Thyroid gland (tissue), 4 donors: ENCODE measurements at regions not wholly inside any gene's neighbourhood (a gene's known extent, or its start where the extent isn't known, plus 50 kb on each side); places are given as distances from the start of the nearest gene placed in this dataset.

ENCODE experiments used
- DNase-seq, 2 donors: peaks; one replicate each; pipeline ENCODE4 v3.0.0-alpha.2; 2019
- H3K27ac ChIP-seq, 3 donors: fragments of 200-600 bp; sonication (generic); 1 replicate in 2 of 3; 2 replicates in 1 of 3; pipeline ENCODE4 v1.5.1; 2016 to 2019; ENCODE audit warnings: mild to moderate bottlenecking in 1 of 3, moderate library complexity in 1 of 3
- H3K27me3 ChIP-seq: fragments of 200-600 bp; sonication (generic); one replicate; pipeline ENCODE4 v1.5.1; 2019
- H3K36me3 ChIP-seq, 2 donors: fragments of 200-600 bp; sonication (generic); one replicate each; pipeline ENCODE4 v1.5.1; 2016 to 2019
- H3K4me1 ChIP-seq, 2 donors: fragments of 200-600 bp; sonication (generic); one replicate each; pipeline ENCODE4 v1.5.1; 2017 to 2019
- H3K4me3 ChIP-seq, 3 donors: fragments of 200-600 bp; sonication (generic); replicated peaks in 1 of 3; 1 replicate in 2 of 3; 2 replicates in 1 of 3; pipeline ENCODE4 v1.5.1; 2016; ENCODE audit warnings: mild to moderate bottlenecking in 1 of 3
- H3K9me3 ChIP-seq: fragments of 200-600 bp; sonication (generic); one replicate; pipeline ENCODE4 v1.5.1; 2017
- CTCF ChIP-seq, 6 experiments: fragments of 200-600 bp in 3 of 6; fragments of 450-650 bp in 3 of 6; sonication (generic) in 3 of 6; IDR thresholded peaks; one replicate each; pipeline ENCODE4 v1.5.1; 2016 to 2019; ENCODE audit warnings: antibody characterized with exemption in 6 of 6, mild to moderate bottlenecking in 2 of 6, inconsistent platforms in 1 of 6, moderate library complexity in 1 of 6
- POLR2A ChIP-seq, 2 donors: fragments of 450-650 bp; IDR thresholded peaks; one replicate each; pipeline ENCODE4 v1.6.1; 2017; ENCODE audit warnings: antibody characterized with exemption in 2 of 2, mild to moderate bottlenecking in 2 of 2, moderate library complexity in 1 of 2
- WGBS, 2 donors: methylation state at CpG; one replicate each; pipeline ENCODE4 v1.1.5; 2017; 5-methylcytosine and 5-hydroxymethylcytosine counted together
- intact Hi-C: fragments of 100-400 bp; cut with DNase I; formaldehyde crosslinking; loops from one replicate; pipeline ENCODE4 v1.15.1; 2023

GRCh38 chr6:82680192-82680591 is 316.6 kb downstream of the TPBG start:
- Histone ChIP-seq H3K27me3 (no peaks in the 10 kb centered on the region), H3K4me1 (no peaks in the 10 kb centered on the region), H3K27ac (no peak overlapping the region), H3K9me3 (no peaks in the 10 kb centered on the region), H3K4me3 (no peak overlapping the region), H3K36me3 (no peaks in the 10 kb centered on the region)
- no peak for DNase-seq
- 48 to 55% methylated on average over 3 of the region's 3 CpGs for WGBS, 2 donors
- no peak for TF ChIP-seq POLR2A (IDR thresholded peaks at IDR 0.05)
- TF ChIP-seq CTCF (IDR thresholded peaks at IDR 0.05): no peak
- intact Hi-C loops: no loop called here

GRCh38 chr6:82681119-82681714 is 317.6 kb downstream of the TPBG start:
- 79 to 82% methylated on average over 3 of the region's 3 CpGs for WGBS, 2 donors
- Histone ChIP-seq H3K27me3 (no peaks in the 10 kb centered on the region), H3K9me3 (no peaks in the 10 kb centered on the region), H3K36me3 (no peaks in the 10 kb centered on the region), H3K4me1 (no peaks in the 10 kb centered on the region), H3K4me3 (no peak overlapping the region), H3K27ac (no peak overlapping the region)
- DNase-seq: no peak
- intact Hi-C loops: no loop called here
- no peak for TF ChIP-seq POLR2A (IDR thresholded peaks at IDR 0.05)
- no peak for TF ChIP-seq CTCF (IDR thresholded peaks at IDR 0.05)

- TF ChIP-seq POLR2A (IDR thresholded peaks at IDR 0.05): no peak
- TF ChIP-seq CTCF (IDR thresholded peaks at IDR 0.05): no peak
- no peak for DNase-seq
- Histone ChIP-seq H3K9me3 (no peaks in the 10 kb centered on the region), H3K36me3 (no peaks in the 10 kb centered on the region), H3K27me3 (no peaks in the 10 kb centered on the region), H3K4me3 (no peak overlapping the region), H3K4me1 (no peaks in the 10 kb centered on the region), H3K27ac (no peak overlapping the region)
- WGBS, 2 donors: 74 to 80% methylated on average over 3 of the region's 3 CpGs
- intact Hi-C loops: no loop called here
Measured at GRCh38 chr6:82686719-82687118, 323.1 kb downstream of the TPBG start.

GRCh38 chr6:82687855-82688254 is 324.2 kb downstream of the TPBG start:
- H3K4me1 ChIP-seq: no peaks in the 10 kb centered on the region
- H3K27ac ChIP-seq: no peak overlapping the region
- TF ChIP-seq CTCF (IDR thresholded peaks at IDR 0.05) (no peak), POLR2A (IDR thresholded peaks at IDR 0.05) (no peak)
- intact Hi-C loops: no loop called here
- H3K9me3 ChIP-seq: no peaks in the 10 kb centered on the region
- no peak for DNase-seq
- no peaks in the 10 kb centered on the region for H3K36me3 ChIP-seq
- H3K27me3 ChIP-seq: no peaks in the 10 kb centered on the region
- WGBS, 2 donors: 78 to 90% methylated on average over 7 of the region's 7 CpGs
- no peak overlapping the region for H3K4me3 ChIP-seq

GRCh38 chr6:82690283-82690682 is 326.7 kb downstream of the TPBG start:
- H3K4me3 ChIP-seq: no peak overlapping the region
- TF ChIP-seq POLR2A (IDR thresholded peaks at IDR 0.05) (no peak), CTCF (IDR thresholded peaks at IDR 0.05) (no peak)
- H3K9me3 ChIP-seq: no peaks in the 10 kb centered on the region
- no peaks in the 10 kb centered on the region for H3K27me3 ChIP-seq
- DNase-seq: no peak
- WGBS, 2 donors: 89 to 94% methylated on average over 6 of the region's 6 CpGs
- intact Hi-C loops: no loop called here
- H3K27ac ChIP-seq: no peak overlapping the region
- H3K4me1 ChIP-seq: no peaks in the 10 kb centered on the region
- no peaks in the 10 kb centered on the region for H3K36me3 ChIP-seq
